Choroid plexus epithelial cell (primary cell): ENCODE measurements at regions not wholly inside any gene's neighbourhood (a gene's known extent, or its start where the extent isn't known, plus 50 kb on each side); places are given as distances from the start of the nearest gene placed in this dataset.
A peak's percentile ranks its signal among the peaks of the same experiment; 100 is the strongest.

Experiments used
- DNase-seq: peaks from one replicate; pipeline ENCODE4 v3.0.0-alpha.2; 2010; ENCODE audit warnings: low read depth
- H3K4me3 ChIP-seq: 2 replicates; pipeline ENCODE4 v1.5.1; 2011; ENCODE audit warnings: low read depth, mild to moderate bottlenecking, control low read depth, low read length, moderate library complexity
- CTCF ChIP-seq: conservative IDR thresholded peaks from 2 replicates; pipeline ENCODE4 v1.5.1; 2011; ENCODE audit warnings: low read depth, mild to moderate bottlenecking, control low read depth, inconsistent platforms, low read length, moderate library complexity

- no peak overlapping the region for H3K4me3 ChIP-seq
Observed at GRCh38 chrX:122555925-122556324, 628.2 kb upstream of the GRIA3 start.

GRCh38 chrX:122565952-122566351 is 618.1 kb upstream of the GRIA3 start:
- no peak overlapping the region for H3K4me3 ChIP-seq
- DNase-seq, result peak; percentile 95
- no peak for TF ChIP-seq CTCF

More at GRCh38 chrX:122555925-122556324, 628.2 kb upstream of the GRIA3 start:
- no peak for DNase-seq
- no peak for TF ChIP-seq CTCF

GRCh38 chrX:122566401-122566800 is 617.7 kb upstream of the GRIA3 start:
- no peak for DNase-seq
- no peak for TF ChIP-seq CTCF
- H3K4me3 ChIP-seq, result no peak overlapping the region

GRCh38 chrX:122567911-122568310 is 616.2 kb upstream of the GRIA3 start:
- DNase-seq, result no peak
- no peak overlapping the region for H3K4me3 ChIP-seq
- TF ChIP-seq CTCF, result no peak

- DNase-seq, result no peak
- TF ChIP-seq CTCF, result no peak
Observed at GRCh38 chrX:122572461-122572860, 611.6 kb upstream of the GRIA3 start.

GRCh38 chrX:122579036-122579435 is 605.0 kb upstream of the GRIA3 start:
- no peak for TF ChIP-seq CTCF
- no peak overlapping the region for H3K4me3 ChIP-seq
- no peak for DNase-seq

More at GRCh38 chrX:122572461-122572860, 611.6 kb upstream of the GRIA3 start:
- no peak overlapping the region for H3K4me3 ChIP-seq

GRCh38 chrX:122579526-122579925 is 604.6 kb upstream of the GRIA3 start:
- DNase-seq, result peak; percentile 13

More at GRCh38 chrX:122579526-122579925, 604.6 kb upstream of the GRIA3 start:
- no peak for TF ChIP-seq CTCF
- H3K4me3 ChIP-seq, result no peak overlapping the region
